SK-N-SH treated with all-trans-retinoic acid at 6 μM for 48 hours (cell line): ENCODE measurements at regions not wholly inside any gene's neighbourhood (a gene's known extent, or its start where the extent isn't known, plus 50 kb on each side); places are given as distances from the start of the nearest gene placed in this dataset.

Source experiments
- ESRRG ChIP-seq: fragments of 250-450 bp; sonication (Bioruptor Pico); IDR thresholded peaks from 2 replicates; pipeline ENCODE4 v1.6.1; 2021; ENCODE audit warnings: mild to moderate bottlenecking
- GLIS3 ChIP-seq: fragments of 250-450 bp; sonication (Bioruptor Pico); IDR thresholded peaks from 2 replicates; pipeline ENCODE4 v1.5.0; 2020; ENCODE audit warnings: mild to moderate bottlenecking, moderate library complexity
- ISL1 ChIP-seq: fragments of 250-450 bp; sonication (Bioruptor Pico); IDR thresholded peaks from 2 replicates; pipeline ENCODE4 v2.1.2; 2022; ENCODE audit warnings: mild to moderate bottlenecking, moderate library complexity
- OSR1 ChIP-seq: fragments of 250-450 bp; sonication (Bioruptor Pico); IDR thresholded peaks from 2 replicates; pipeline ENCODE4 v1.8.0; 2022; ENCODE audit warnings: moderate library complexity, mild to moderate bottlenecking, inconsistent platforms
- PPARA ChIP-seq: fragments of 250-450 bp; sonication (Bioruptor Pico); IDR thresholded peaks from 2 replicates; pipeline ENCODE4 v1.5.0; 2020; ENCODE audit warnings: mild to moderate bottlenecking, borderline replicate concordance
- RARB ChIP-seq: fragments of 250-450 bp; sonication (Bioruptor Pico); IDR thresholded peaks from 2 replicates; pipeline ENCODE4 v1.8.0; 2021; ENCODE audit warnings: mild to moderate bottlenecking, moderate library complexity
- SNAI2 ChIP-seq: fragments of 250-450 bp; sonication (Bioruptor Pico); IDR thresholded peaks from 2 replicates; pipeline ENCODE4 v1.5.0; 2020; ENCODE audit warnings: mild to moderate bottlenecking, moderate library complexity
- ZC3H10 ChIP-seq: fragments of 250-450 bp; sonication (Bioruptor Pico); IDR thresholded peaks from 2 replicates; pipeline ENCODE4 v1.5.1; 2021; ENCODE audit warnings: mild to moderate bottlenecking, moderate library complexity
- ZFP30 ChIP-seq: fragments of 450-650 bp; formaldehyde crosslinking; IDR thresholded peaks from 2 replicates; pipeline ENCODE4 v1.5.0; 2022; ENCODE audit warnings: mild to moderate bottlenecking, moderate library complexity
- ZNF565 ChIP-seq: fragments of 450-650 bp; formaldehyde crosslinking; conservative IDR thresholded peaks from 2 replicates; pipeline ENCODE4 v1.5.0; 2020; ENCODE audit warnings: low read depth, mild to moderate bottlenecking, moderate library complexity
- ZNF70 ChIP-seq: fragments of 450-650 bp; formaldehyde crosslinking; IDR thresholded peaks from 2 replicates; pipeline ENCODE4 v1.5.0; 2020; ENCODE audit warnings: mild to moderate bottlenecking, moderate library complexity
- TF ChIP-seq, protein P1 (sequence below): fragments of 250-450 bp; sonication (Bioruptor Pico); IDR thresholded peaks from 2 replicates; pipeline ENCODE4 v1.5.1; 2020; ENCODE audit warnings: low read depth, mild to moderate bottlenecking, moderate library complexity
- TF ChIP-seq, protein P2 (sequence below): fragments of 250-450 bp; sonication (Bioruptor Pico); IDR thresholded peaks from 2 replicates; pipeline ENCODE4 v1.8.0; 2020; ENCODE audit warnings: mild to moderate bottlenecking, moderate library complexity, borderline replicate concordance
- TF ChIP-seq, protein P3 (sequence below): fragments of 250-450 bp; sonication (Bioruptor Pico); IDR thresholded peaks from 2 replicates; pipeline ENCODE4 v1.5.0; 2020; ENCODE audit warnings: mild to moderate bottlenecking, moderate library complexity

DNA sequence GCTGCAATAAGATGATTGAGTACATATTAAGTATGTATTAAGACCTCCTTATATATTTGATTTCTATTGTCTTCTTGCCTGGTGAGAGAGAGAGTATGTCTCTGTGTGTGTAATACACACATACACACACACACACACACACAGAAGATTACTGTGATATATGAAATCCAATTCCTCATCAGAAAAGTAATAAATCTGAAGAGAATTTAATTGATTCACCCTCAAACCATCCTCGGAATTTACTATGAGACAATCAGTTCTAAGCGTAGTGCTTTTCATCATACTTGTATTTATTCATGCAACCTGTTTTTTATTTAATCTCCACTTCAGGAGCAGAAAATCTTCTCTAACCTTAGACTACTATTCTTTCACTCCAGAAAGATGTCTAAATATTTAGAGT is 62.3 kb upstream of the TLL1 start:
- TF ChIP-seq ISL1 = no peak
- TF ChIP-seq OSR1 (CRISPR knock-in tag) = no peak
- TF ChIP-seq RARB (CRISPR knock-in tag) = no peak
- no peak for TF ChIP-seq ZFP30 (CRISPR knock-in tag)
- TF ChIP-seq, protein P1, sequence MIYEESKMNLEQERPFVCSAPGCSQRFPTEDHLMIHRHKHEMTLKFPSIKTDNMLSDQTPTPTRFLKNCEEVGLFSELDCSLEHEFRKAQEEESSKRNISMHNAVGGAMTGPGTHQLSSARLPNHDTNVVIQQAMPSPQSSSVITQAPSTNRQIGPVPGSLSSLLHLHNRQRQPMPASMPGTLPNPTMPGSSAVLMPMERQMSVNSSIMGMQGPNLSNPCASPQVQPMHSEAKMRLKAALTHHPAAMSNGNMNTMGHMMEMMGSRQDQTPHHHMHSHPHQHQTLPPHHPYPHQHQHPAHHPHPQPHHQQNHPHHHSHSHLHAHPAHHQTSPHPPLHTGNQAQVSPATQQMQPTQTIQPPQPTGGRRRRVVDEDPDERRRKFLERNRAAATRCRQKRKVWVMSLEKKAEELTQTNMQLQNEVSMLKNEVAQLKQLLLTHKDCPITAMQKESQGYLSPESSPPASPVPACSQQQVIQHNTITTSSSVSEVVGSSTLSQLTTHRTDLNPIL = no peak
- no peak for TF ChIP-seq ESRRG (CRISPR knock-in tag)
- TF ChIP-seq ZNF70 (CRISPR knock-in tag) = no peak
- TF ChIP-seq, protein P2, sequence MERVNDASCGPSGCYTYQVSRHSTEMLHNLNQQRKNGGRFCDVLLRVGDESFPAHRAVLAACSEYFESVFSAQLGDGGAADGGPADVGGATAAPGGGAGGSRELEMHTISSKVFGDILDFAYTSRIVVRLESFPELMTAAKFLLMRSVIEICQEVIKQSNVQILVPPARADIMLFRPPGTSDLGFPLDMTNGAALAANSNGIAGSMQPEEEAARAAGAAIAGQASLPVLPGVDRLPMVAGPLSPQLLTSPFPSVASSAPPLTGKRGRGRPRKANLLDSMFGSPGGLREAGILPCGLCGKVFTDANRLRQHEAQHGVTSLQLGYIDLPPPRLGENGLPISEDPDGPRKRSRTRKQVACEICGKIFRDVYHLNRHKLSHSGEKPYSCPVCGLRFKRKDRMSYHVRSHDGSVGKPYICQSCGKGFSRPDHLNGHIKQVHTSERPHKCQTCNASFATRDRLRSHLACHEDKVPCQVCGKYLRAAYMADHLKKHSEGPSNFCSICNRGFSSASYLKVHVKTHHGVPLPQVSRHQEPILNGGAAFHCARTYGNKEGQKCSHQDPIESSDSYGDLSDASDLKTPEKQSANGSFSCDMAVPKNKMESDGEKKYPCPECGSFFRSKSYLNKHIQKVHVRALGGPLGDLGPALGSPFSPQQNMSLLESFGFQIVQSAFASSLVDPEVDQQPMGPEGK = no peak
- TF ChIP-seq ZC3H10 (CRISPR knock-in tag) = no peak
- TF ChIP-seq SNAI2 (CRISPR knock-in tag) = no peak
- TF ChIP-seq GLIS3 (CRISPR knock-in tag) = no peak
- TF ChIP-seq, protein P3, sequence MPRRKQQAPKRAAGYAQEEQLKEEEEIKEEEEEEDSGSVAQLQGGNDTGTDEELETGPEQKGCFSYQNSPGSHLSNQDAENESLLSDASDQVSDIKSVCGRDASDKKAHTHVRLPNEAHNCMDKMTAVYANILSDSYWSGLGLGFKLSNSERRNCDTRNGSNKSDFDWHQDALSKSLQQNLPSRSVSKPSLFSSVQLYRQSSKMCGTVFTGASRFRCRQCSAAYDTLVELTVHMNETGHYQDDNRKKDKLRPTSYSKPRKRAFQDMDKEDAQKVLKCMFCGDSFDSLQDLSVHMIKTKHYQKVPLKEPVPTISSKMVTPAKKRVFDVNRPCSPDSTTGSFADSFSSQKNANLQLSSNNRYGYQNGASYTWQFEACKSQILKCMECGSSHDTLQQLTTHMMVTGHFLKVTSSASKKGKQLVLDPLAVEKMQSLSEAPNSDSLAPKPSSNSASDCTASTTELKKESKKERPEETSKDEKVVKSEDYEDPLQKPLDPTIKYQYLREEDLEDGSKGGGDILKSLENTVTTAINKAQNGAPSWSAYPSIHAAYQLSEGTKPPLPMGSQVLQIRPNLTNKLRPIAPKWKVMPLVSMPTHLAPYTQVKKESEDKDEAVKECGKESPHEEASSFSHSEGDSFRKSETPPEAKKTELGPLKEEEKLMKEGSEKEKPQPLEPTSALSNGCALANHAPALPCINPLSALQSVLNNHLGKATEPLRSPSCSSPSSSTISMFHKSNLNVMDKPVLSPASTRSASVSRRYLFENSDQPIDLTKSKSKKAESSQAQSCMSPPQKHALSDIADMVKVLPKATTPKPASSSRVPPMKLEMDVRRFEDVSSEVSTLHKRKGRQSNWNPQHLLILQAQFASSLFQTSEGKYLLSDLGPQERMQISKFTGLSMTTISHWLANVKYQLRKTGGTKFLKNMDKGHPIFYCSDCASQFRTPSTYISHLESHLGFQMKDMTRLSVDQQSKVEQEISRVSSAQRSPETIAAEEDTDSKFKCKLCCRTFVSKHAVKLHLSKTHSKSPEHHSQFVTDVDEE (CRISPR knock-in tag) = no peak
- no peak for TF ChIP-seq ZNF565 (CRISPR knock-in tag)
- no peak for TF ChIP-seq PPARA (CRISPR knock-in tag)
